Left renal pelvis (tissue), 4 donors: ENCODE measurements at regions not wholly inside any gene's neighbourhood (a gene's known extent, or its start where the extent isn't known, plus 50 kb on each side); places are given as distances from the start of the nearest gene placed in this dataset.
A peak's percentile ranks its signal among the peaks of the same experiment; 100 is the strongest.

Experiments used
- DNase-seq, 4 donors: peaks; one replicate each; pipeline ENCODE4 v3.0.0-alpha.2; 2013; ENCODE audit warnings: low read depth in 4 of 4, low spot score in 3 of 4

GRCh38 chr7:124515106-124515830 is 250.3 kb downstream of the GPR37 start:
- DNase-seq: no peak

GRCh38 chr7:124514471-124514870 is 251.1 kb downstream of the GPR37 start:
- DNase-seq: no peak

GRCh38 chr7:124497176-124497575 is 268.4 kb downstream of the GPR37 start:
- DNase-seq: no peak

GRCh38 chr7:124489925-124490324 is 275.7 kb downstream of the GPR37 start:
- no peak for DNase-seq

- DNase-seq: no peak
These were observed 276.3 kb downstream of the GPR37 start for GRCh38 chr7:124489082-124489819.

GRCh38 chr7:124482229-124482628 is 283.4 kb downstream of the GPR37 start:
- DNase-seq: no peak

GRCh38 chr7:124480821-124481290 is 284.7 kb downstream of the GPR37 start:
- no peak for DNase-seq

GRCh38 chr7:124480036-124480820 is 285.4 kb downstream of the GPR37 start:
- DNase-seq: no peak

GRCh38 chr7:124462249-124462648 is 303.3 kb downstream of the GPR37 start:
- DNase-seq: no peak

- no peak for DNase-seq
These were observed 305.0 kb downstream of the GPR37 start for GRCh38 chr7:124460555-124460954.

GRCh38 chr7:124460056-124460450 is 305.5 kb downstream of the GPR37 start:
- no peak for DNase-seq

GRCh38 chr7:124459101-124460055 is 306.2 kb downstream of the GPR37 start:
- DNase-seq: peak in 2 of 4 donors; percentile 4 to 6

- DNase-seq: no peak
These were observed 307.8 kb downstream of the GPR37 start for GRCh38 chr7:124457841-124458240.

GRCh38 chr7:124456286-124456685 is 309.3 kb downstream of the GPR37 start:
- DNase-seq: no peak

- no peak for DNase-seq
These were observed 313.4 kb downstream of the GPR37 start for GRCh38 chr7:124452186-124452585.

GRCh38 chr7:124449896-124450295 is 315.7 kb downstream of the GPR37 start:
- DNase-seq: no peak

- no peak for DNase-seq
These were observed 320.7 kb downstream of the GPR37 start for GRCh38 chr7:124444696-124445480.

- no peak for DNase-seq
These were observed 321.8 kb downstream of the GPR37 start for GRCh38 chr7:124443762-124444161.

GRCh38 chr7:124440081-124440480 is 325.5 kb downstream of the GPR37 start:
- DNase-seq: no peak
